Prostate gland (tissue), 2 donors: ENCODE measurements at regions not wholly inside any gene's neighbourhood (a gene's known extent, or its start where the extent isn't known, plus 50 kb on each side); places are given as distances from the start of the nearest gene placed in this dataset.

Experiments
- POLR2A ChIP-seq: fragments of 450-650 bp; IDR thresholded peaks from one replicate; pipeline ENCODE4 v1.6.1; 2016; ENCODE audit warnings: antibody characterized with exemption, mild to moderate bottlenecking
- POLR2AphosphoS5 ChIP-seq: sonication (generic); formaldehyde crosslinking; IDR thresholded peaks from one replicate; pipeline ENCODE4 v1.6.1; 2017; ENCODE audit warnings: antibody characterized with exemption
- TF ChIP-seq, protein P1 (sequence below), 4 experiments: fragments of 200-600 bp in 2 of 4; fragments of 450-650 bp in 2 of 4; sonication (generic) in 2 of 4; IDR thresholded peaks; 1 replicate in 3 of 4; 2 replicates in 1 of 4; pipeline ENCODE4 v1.5.1; 2016 to 2019; ENCODE audit warnings: antibody characterized with exemption in 4 of 4, mild to moderate bottlenecking in 2 of 4, moderate library complexity in 2 of 4

DNA sequence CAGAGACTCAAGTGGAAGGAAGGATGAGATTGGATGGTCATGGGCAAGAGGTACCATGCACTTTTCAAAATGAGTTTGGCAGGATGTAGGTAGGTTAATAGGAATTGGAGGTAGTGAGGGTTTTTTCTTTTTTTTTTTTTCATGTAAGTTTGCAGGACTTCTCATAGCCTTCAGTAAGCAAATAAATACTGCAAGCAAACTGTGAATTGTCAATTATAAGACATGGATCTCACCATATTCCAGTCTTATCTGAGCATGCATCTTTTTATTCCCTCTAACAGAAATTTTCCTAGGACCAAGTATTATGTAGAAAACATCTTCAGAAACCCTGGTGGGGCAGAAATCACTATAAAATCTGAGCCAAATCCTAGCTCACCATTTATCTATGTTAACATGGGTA, 584.6 kb upstream of the CDH5 start:
- TF ChIP-seq, protein P1, sequence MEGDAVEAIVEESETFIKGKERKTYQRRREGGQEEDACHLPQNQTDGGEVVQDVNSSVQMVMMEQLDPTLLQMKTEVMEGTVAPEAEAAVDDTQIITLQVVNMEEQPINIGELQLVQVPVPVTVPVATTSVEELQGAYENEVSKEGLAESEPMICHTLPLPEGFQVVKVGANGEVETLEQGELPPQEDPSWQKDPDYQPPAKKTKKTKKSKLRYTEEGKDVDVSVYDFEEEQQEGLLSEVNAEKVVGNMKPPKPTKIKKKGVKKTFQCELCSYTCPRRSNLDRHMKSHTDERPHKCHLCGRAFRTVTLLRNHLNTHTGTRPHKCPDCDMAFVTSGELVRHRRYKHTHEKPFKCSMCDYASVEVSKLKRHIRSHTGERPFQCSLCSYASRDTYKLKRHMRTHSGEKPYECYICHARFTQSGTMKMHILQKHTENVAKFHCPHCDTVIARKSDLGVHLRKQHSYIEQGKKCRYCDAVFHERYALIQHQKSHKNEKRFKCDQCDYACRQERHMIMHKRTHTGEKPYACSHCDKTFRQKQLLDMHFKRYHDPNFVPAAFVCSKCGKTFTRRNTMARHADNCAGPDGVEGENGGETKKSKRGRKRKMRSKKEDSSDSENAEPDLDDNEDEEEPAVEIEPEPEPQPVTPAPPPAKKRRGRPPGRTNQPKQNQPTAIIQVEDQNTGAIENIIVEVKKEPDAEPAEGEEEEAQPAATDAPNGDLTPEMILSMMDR (IDR thresholded peaks at IDR 0.05) = no peak
- TF ChIP-seq POLR2A (no peak), POLR2AphosphoS5 (no peak)
